Lung (tissue), 11 donors: ENCODE measurements at regions not wholly inside any gene's neighbourhood (a gene's known extent, or its start where the extent isn't known, plus 50 kb on each side); places are given as distances from the start of the nearest gene placed in this dataset.

Experiments
- ATAC-seq: fragments of 200-7000 bp; cut with Tn5 transposase; one replicate; pipeline ENCODE4 v1.9.1; 2020; ENCODE audit warnings: moderate number of reproducible peaks; ENCODE audit not compliant: insufficient read depth, low FRiP score
- DNase-seq, 3 donors: peaks; one replicate each; pipeline ENCODE4 v3.0.0-alpha.2; 2013 to 2017
- H3K27ac ChIP-seq, 2 donors: one replicate each; pipeline ENCODE4 v1.5.1; 2013; ENCODE audit warnings: mild to moderate bottlenecking in 2 of 2, moderate library complexity in 2 of 2, control low read depth in 1 of 2, inconsistent platforms in 1 of 2, low read depth in 1 of 2, low read length in 1 of 2
- H3K27me3 ChIP-seq, 3 donors: one replicate each; pipeline ENCODE4 v1.5.1; 2013; ENCODE audit warnings: low read length in 2 of 3; ENCODE audit not compliant: control insufficient read depth in 3 of 3, insufficient read depth in 3 of 3
- H3K36me3 ChIP-seq, 4 donors: one replicate each; pipeline ENCODE4 v1.5.1; 2013; ENCODE audit warnings: low read length in 4 of 4, mild to moderate bottlenecking in 1 of 4, moderate library complexity in 1 of 4; ENCODE audit not compliant: control insufficient read depth in 4 of 4, insufficient read depth in 4 of 4
- H3K4me1 ChIP-seq, 5 donors: one replicate each; pipeline ENCODE4 v1.5.1; 2013; ENCODE audit warnings: low read length in 5 of 5, mild to moderate bottlenecking in 2 of 5, moderate library complexity in 1 of 5; ENCODE audit not compliant: control insufficient read depth in 5 of 5, insufficient read depth in 5 of 5
- H3K4me3 ChIP-seq: one replicate; pipeline ENCODE4 v1.5.1; 2013; ENCODE audit warnings: mild to moderate bottlenecking, control low read depth, moderate library complexity
- H3K9ac ChIP-seq, 2 donors: one replicate each; pipeline ENCODE4 v1.5.1; 2013; ENCODE audit warnings: low read length in 2 of 2, control low read depth in 1 of 2; ENCODE audit not compliant: insufficient read depth in 1 of 2
- H3K9me3 ChIP-seq, 4 donors: one replicate each; pipeline ENCODE4 v1.5.1; 2013; ENCODE audit warnings: low read length in 3 of 4, mild to moderate bottlenecking in 1 of 4, moderate library complexity in 1 of 4; ENCODE audit not compliant: control insufficient read depth in 4 of 4, insufficient read depth in 3 of 4
- WGBS, 2 donors: extraction: QIAGEN DNeasy Blood & Tissue Kit; methylation state at CpG; one replicate each; pipeline ENCODE4 v1.1.7; 2013; 5-methylcytosine and 5-hydroxymethylcytosine counted together
- TF ChIP-seq, protein P1 (sequence below): IDR thresholded peaks from 2 replicates; pipeline ENCODE4 v1.5.1; 2012; ENCODE audit warnings: mild to moderate bottlenecking; ENCODE audit errors: control extremely low read depth, extremely low read depth
- donor health status: control.
- donor health status: control.
- donor health status: Bipolar disorder and iron deficiency.
- donor health status: healthy.
- donor health status: DM: yes; HTN: yes; CAD: no.

- H3K9ac ChIP-seq: no peak overlapping the region
- peaks cover 0 to 2% (median 0%) of the 10 kb centered on the region in 4 donors for H3K9me3 ChIP-seq
- WGBS, 2 donors: 78 to 86% methylated on average over 12 of the region's 12 CpGs
- DNase-seq (no peak), ATAC-seq (no peak)
- H3K4me1 ChIP-seq: peaks cover 0 to 10% (median 0%) of the 10 kb centered on the region in 5 donors
- H3K27ac ChIP-seq: no peak overlapping the region
- H3K4me3 ChIP-seq: no peak overlapping the region
- H3K36me3 ChIP-seq: no peaks in the 10 kb centered on the region
- H3K27me3 ChIP-seq: no peaks in the 10 kb centered on the region
- TF ChIP-seq, protein P1, sequence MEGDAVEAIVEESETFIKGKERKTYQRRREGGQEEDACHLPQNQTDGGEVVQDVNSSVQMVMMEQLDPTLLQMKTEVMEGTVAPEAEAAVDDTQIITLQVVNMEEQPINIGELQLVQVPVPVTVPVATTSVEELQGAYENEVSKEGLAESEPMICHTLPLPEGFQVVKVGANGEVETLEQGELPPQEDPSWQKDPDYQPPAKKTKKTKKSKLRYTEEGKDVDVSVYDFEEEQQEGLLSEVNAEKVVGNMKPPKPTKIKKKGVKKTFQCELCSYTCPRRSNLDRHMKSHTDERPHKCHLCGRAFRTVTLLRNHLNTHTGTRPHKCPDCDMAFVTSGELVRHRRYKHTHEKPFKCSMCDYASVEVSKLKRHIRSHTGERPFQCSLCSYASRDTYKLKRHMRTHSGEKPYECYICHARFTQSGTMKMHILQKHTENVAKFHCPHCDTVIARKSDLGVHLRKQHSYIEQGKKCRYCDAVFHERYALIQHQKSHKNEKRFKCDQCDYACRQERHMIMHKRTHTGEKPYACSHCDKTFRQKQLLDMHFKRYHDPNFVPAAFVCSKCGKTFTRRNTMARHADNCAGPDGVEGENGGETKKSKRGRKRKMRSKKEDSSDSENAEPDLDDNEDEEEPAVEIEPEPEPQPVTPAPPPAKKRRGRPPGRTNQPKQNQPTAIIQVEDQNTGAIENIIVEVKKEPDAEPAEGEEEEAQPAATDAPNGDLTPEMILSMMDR: no peak
Observed at GRCh38 chr2:545228-545627, 132.0 kb downstream of the TMEM18 start.

- no peak for ATAC-seq
- TF ChIP-seq, protein P1: no peak
- no peaks in the 10 kb centered on the region for H3K27me3 ChIP-seq
- no peak overlapping the region for H3K27ac ChIP-seq
- WGBS, 2 donors: 87 to 91% methylated on average over 2 of the region's 2 CpGs
- no peak overlapping the region for H3K9ac ChIP-seq
- DNase-seq: no peak
- H3K36me3 ChIP-seq: no peaks in the 10 kb centered on the region
- H3K4me1 ChIP-seq: no peaks in the 10 kb centered on the region
- H3K9me3 ChIP-seq: peaks cover 0 to 5% (median 1%) of the 10 kb centered on the region in 4 donors
- no peak overlapping the region for H3K4me3 ChIP-seq
Observed at GRCh38 chr2:538646-539045, 138.6 kb downstream of the TMEM18 start.

GRCh38 chr2:535222-535621, 142.0 kb downstream of the TMEM18 start:
- ATAC-seq: no peak

More at GRCh38 chr2:535222-535621, 142.0 kb downstream of the TMEM18 start:
- 76 to 92% methylated on average over 3 of the region's 3 CpGs for WGBS, 2 donors
- no peaks in the 10 kb centered on the region for H3K36me3 ChIP-seq
- no peak for DNase-seq
- TF ChIP-seq, protein P1: no peak
- H3K9me3 ChIP-seq: peaks cover 0 to 10% (median 5%) of the 10 kb centered on the region in 4 donors
- no peaks in the 10 kb centered on the region for H3K4me1 ChIP-seq
- H3K9ac ChIP-seq: no peak overlapping the region
- no peaks in the 10 kb centered on the region for H3K27me3 ChIP-seq
- no peak overlapping the region for H3K4me3 ChIP-seq
- no peak overlapping the region for H3K27ac ChIP-seq
